ENCODE measurements at regions not wholly inside any gene's neighbourhood (a gene's known extent, or its start where the extent isn't known, plus 50 kb on each side); places are given as distances from the start of the nearest gene placed in this dataset.

- TF ChIP-seq CTCF (IDR thresholded peaks at IDR 0.05): no peak
- no peak for TF ChIP-seq ZFX (IDR thresholded peaks at IDR 0.05; ENCODE audit: borderline replicate concordance)
Measured at GRCh38 chr1:22347854-22348760, 103.5 kb upstream of the ZBTB40 start.
